ENCODE measurements at regions not wholly inside any gene's neighbourhood (a gene's known extent, or its start where the extent isn't known, plus 50 kb on each side); places are given as distances from the start of the nearest gene placed in this dataset.

DNA sequence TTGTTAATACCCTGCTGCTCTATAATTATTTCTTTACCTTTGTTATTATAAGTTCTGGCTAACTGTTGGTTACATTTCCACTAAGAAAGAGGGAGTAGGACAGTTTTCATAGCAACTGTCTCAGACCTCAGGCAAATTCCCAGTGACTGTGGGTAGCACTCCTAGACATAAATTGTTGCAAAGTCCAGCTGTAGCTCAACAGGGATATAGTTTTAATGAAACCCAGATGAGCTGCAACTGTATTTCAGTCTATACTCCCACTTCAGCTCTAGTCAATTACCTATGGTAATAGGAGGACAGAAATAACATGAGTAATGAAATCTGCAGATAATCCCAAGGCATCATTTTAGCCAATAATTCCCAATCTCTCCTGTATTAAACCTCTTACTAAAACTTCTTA lies 103.0 kb upstream of the SEMA3A start:
- TF ChIP-seq, protein P1, sequence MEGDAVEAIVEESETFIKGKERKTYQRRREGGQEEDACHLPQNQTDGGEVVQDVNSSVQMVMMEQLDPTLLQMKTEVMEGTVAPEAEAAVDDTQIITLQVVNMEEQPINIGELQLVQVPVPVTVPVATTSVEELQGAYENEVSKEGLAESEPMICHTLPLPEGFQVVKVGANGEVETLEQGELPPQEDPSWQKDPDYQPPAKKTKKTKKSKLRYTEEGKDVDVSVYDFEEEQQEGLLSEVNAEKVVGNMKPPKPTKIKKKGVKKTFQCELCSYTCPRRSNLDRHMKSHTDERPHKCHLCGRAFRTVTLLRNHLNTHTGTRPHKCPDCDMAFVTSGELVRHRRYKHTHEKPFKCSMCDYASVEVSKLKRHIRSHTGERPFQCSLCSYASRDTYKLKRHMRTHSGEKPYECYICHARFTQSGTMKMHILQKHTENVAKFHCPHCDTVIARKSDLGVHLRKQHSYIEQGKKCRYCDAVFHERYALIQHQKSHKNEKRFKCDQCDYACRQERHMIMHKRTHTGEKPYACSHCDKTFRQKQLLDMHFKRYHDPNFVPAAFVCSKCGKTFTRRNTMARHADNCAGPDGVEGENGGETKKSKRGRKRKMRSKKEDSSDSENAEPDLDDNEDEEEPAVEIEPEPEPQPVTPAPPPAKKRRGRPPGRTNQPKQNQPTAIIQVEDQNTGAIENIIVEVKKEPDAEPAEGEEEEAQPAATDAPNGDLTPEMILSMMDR (conservative IDR thresholded peaks at IDR 0.05 in 1 of 2, IDR thresholded peaks at IDR 0.05 in 1 of 2; ENCODE audit: extremely low read depth in 1 of 2, insufficient read depth in 1 of 2, low read depth in 1 of 2, low read length in 2 of 2), result no peak
- TF ChIP-seq EZH2 (IDR thresholded peaks at IDR 0.05; ENCODE audit: borderline replicate concordance, low read length), result no peak
